SK-N-MC (cell line): ENCODE measurements at regions not wholly inside any gene's neighbourhood (a gene's known extent, or its start where the extent isn't known, plus 50 kb on each side); places are given as distances from the start of the nearest gene placed in this dataset.

Source experiments
- EZH2 ChIP-seq: fragments of 200-600 bp; sonication (generic); IDR thresholded peaks from one replicate; pipeline ENCODE4 v1.6.1; 2017; ENCODE audit warnings: antibody characterized with exemption
- FOXP2 ChIP-seq: optimal IDR thresholded peaks from 2 replicates; pipeline ENCODE3; 2011; ENCODE audit warnings: mild to moderate bottlenecking, moderate library complexity; ENCODE audit not compliant: insufficient read depth; ENCODE audit errors: extremely low read length, control extremely low read depth
- POLR2AphosphoS5 ChIP-seq: IDR thresholded peaks from 2 replicates; pipeline ENCODE4 v1.6.1; 2012; ENCODE audit warnings: mild to moderate bottlenecking, low read depth, low read length, borderline replicate concordance

- no peak for TF ChIP-seq POLR2AphosphoS5
- TF ChIP-seq EZH2, result no peak
- no peak for TF ChIP-seq FOXP2
Observed at GRCh38 chr11:92153542-92153941, 71.1 kb upstream of the FAT3 start.
